ENCODE measurements at regions not wholly inside any gene's neighbourhood (a gene's known extent, or its start where the extent isn't known, plus 50 kb on each side); places are given as distances from the start of the nearest gene placed in this dataset.

- TF ChIP-seq CTCF (IDR thresholded peaks at IDR 0.05) (no peak), POLR2A (IDR thresholded peaks at IDR 0.05) (no peak), POLR2AphosphoS5 (IDR thresholded peaks at IDR 0.05) (no peak), EP300 (IDR thresholded peaks at IDR 0.05) (no peak)
Measured at GRCh38 chr3:73136941-73137340, 75.5 kb downstream of the EBLN2 start.
